ENCODE measurements at regions not wholly inside any gene's neighbourhood (a gene's known extent, or its start where the extent isn't known, plus 50 kb on each side); places are given as distances from the start of the nearest gene placed in this dataset.

DNA sequence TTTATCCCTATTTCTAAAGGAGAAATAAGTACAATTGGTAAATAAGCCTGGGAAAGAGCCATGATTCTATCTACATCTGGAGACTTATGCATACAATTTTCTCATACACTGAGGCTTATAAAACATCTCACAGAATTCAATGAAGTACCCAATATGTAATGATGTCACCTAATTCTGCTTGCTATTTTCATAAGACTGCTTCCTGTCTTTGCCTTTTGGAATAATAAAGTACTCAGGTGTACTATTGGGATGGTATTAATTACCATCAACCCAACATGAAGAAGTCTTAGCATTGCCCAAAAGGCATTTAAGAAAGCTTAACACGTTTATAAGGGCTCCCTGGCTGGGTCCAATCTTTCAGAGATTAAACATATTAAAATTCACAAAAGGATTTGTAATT is 216.4 kb upstream of the TSHZ2 start:
- TF ChIP-seq, protein P1, sequence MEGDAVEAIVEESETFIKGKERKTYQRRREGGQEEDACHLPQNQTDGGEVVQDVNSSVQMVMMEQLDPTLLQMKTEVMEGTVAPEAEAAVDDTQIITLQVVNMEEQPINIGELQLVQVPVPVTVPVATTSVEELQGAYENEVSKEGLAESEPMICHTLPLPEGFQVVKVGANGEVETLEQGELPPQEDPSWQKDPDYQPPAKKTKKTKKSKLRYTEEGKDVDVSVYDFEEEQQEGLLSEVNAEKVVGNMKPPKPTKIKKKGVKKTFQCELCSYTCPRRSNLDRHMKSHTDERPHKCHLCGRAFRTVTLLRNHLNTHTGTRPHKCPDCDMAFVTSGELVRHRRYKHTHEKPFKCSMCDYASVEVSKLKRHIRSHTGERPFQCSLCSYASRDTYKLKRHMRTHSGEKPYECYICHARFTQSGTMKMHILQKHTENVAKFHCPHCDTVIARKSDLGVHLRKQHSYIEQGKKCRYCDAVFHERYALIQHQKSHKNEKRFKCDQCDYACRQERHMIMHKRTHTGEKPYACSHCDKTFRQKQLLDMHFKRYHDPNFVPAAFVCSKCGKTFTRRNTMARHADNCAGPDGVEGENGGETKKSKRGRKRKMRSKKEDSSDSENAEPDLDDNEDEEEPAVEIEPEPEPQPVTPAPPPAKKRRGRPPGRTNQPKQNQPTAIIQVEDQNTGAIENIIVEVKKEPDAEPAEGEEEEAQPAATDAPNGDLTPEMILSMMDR (conservative IDR thresholded peaks at IDR 0.05; ENCODE audit: low read depth): no peak
- H3K27ac ChIP-seq: no peak overlapping the region
- no peak for DNase-seq (ENCODE audit: low spot score)
- ChIA-PET CTCF (no interaction called here), POLR2A (ENCODE audit: low non-redundant PET) (no interaction called here)

DNA sequence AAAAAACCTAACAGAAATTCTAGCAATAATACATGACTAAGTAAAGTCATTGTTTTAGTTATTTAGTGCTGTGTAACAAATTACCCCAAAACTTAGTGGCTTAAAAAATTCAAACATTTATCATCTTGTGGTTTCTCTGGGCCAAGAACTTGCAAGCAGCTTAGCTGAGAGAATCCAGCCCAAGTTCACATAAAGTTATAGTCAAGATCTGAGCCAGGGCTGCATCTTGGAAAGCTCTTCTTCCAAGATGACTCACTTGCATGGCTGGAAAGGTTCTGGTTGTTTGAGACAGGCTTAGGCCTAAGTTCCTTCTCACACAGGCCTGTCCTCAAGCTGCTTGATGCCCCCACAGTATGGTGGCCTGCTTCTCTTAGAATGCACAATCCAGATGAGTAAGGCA is 217.8 kb upstream of the TSHZ2 start:
- CTCF ChIA-PET: no interaction called here
- POLR2A ChIA-PET (ENCODE audit: low non-redundant PET): no interaction called here
- TF ChIP-seq, protein P1 (conservative IDR thresholded peaks at IDR 0.05; ENCODE audit: low read depth): no peak
- H3K27ac ChIP-seq: no peak overlapping the region
- DNase-seq (ENCODE audit: low spot score): no peak

DNA sequence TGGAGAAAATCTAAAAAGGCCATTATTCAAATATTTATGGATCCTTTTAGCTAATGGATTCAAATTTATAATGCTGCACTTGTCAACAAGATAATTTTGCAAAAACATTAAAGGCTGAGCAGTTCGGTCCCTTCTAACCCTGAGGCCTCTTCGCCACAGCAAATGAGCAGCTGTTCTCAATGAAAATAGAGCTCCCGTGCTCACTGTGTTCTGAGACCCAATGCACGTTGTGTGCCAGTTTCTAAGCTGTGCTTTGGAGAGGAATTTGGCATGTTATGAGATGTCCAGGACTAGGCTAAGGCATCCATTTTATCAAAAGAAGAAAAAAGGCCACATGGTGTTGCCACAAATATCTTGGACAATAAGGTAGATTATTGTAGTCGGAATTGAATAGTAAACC is 220.1 kb upstream of the TSHZ2 start:
- TF ChIP-seq, protein P1 (conservative IDR thresholded peaks at IDR 0.05; ENCODE audit: low read depth): no peak
- CTCF ChIA-PET: no interaction called here
- POLR2A ChIA-PET (ENCODE audit: low non-redundant PET): no interaction called here

DNA sequence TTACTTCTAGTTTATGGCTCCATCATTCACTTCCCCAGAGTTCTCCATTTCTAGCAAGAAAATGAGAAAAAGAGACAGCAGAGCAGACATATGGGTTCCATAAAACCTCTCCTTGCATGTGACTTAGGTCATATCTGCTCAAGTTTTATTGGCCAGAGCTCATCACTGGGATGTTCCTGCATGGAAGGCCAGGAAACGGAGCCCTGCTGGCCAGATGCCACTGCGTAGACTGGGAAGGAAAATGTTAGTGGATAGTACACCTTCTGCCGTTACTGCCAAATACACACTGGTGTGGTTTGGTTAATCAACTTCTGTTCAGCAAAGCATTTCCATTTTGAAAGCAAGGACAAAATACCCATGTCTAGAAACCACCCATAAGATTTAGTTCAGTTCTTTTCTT is 220.6 kb upstream of the TSHZ2 start:
- DNase-seq (ENCODE audit: low spot score): no peak
- H3K27ac ChIP-seq: no peak overlapping the region
- TF ChIP-seq, protein P1 (conservative IDR thresholded peaks at IDR 0.05; ENCODE audit: low read depth): no peak
- ChIA-PET POLR2A (ENCODE audit: low non-redundant PET) (no interaction called here), CTCF (no interaction called here)

More for the DNA sequence above, 220.1 kb upstream of the TSHZ2 start:
- no peak for DNase-seq (ENCODE audit: low spot score)
- H3K27ac ChIP-seq: no peak overlapping the region

DNA sequence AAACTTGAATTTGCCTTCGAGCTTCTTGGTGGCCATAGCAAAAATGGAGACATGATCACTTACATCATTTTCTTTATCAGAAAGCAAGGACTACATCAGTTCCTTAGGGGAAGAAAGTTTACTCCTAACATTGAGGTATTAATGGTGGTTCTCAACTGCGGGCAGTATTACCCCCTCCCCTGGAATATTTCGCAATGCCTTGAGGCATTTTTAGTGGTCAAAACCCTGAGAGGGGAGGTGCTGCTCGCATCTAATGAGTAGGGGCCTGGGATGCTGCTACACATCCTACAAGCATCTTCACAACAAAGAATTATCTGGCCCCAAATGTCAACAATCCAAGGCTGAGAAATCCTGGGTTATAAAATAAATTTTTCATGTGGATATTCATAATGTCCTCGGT is 222.2 kb upstream of the TSHZ2 start:
- no peak overlapping the region for H3K27ac ChIP-seq
- TF ChIP-seq, protein P1 (conservative IDR thresholded peaks at IDR 0.05; ENCODE audit: low read depth): no peak
- CTCF ChIA-PET: interaction anchor here (0.7 kb wide), 1 partner anchor 702 kb away, joined by 3 read pairs; no protein-coding TSS in a partner anchor
- no peak for DNase-seq (ENCODE audit: low spot score)
- POLR2A ChIA-PET (ENCODE audit: low non-redundant PET): no interaction called here

DNA sequence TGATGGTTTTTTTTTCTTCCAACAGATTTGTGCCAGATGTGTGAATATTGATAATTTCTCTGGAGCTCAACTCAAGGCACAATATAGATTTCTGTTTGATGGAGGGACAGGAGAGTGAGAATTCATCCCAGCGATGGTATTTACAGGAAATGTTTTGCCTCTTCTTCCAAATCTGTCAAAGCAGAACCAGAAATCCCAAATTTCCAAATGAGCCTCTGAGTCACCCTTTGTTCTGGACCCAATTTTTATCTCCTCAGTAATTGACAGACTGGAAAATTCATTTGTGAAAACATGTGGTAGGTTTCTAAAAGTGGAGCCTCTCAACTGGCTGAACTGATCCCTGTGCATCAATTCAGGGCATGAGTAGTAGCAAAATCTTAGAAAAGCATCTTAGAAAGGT is 223.2 kb upstream of the TSHZ2 start:
- no peak overlapping the region for H3K27ac ChIP-seq
- TF ChIP-seq, protein P1 (conservative IDR thresholded peaks at IDR 0.05; ENCODE audit: low read depth): no peak
- no peak for DNase-seq (ENCODE audit: low spot score)
- ChIA-PET CTCF (interaction anchor here (0.7 kb wide), 1 partner anchor 433 kb away, joined by 3 read pairs; no protein-coding TSS in a partner anchor), POLR2A (ENCODE audit: low non-redundant PET) (no interaction called here)

Data from RWPE1 (cell line).